Caco-2 (cell line): ENCODE measurements at regions not wholly inside any gene's neighbourhood (a gene's known extent, or its start where the extent isn't known, plus 50 kb on each side); places are given as distances from the start of the nearest gene placed in this dataset.

Experiments
- BruUV-seq: library from RNA; stranded (reverse); fragments of 400-500 nt; replicated peaks from 2 replicates; lab custom pipeline; 2021; lab: Mats Ljungman, UMichigan
- CTCF ChIA-PET: fragments of 300-600 bp; sonication (Branson Sonifier 250); formaldehyde crosslinking; loops from one replicate; lab custom pipeline; 2022; ENCODE audit warnings: antibody characterized with exemption; lab: Charles Lee
- POLR2A ChIA-PET: fragments of 300-600 bp; sonication (Branson Sonifier 250); formaldehyde crosslinking; loops from one replicate; lab custom pipeline; 2022; ENCODE audit warnings: antibody characterized with exemption; lab: Charles Lee
- DNase-seq, 2 experiments: peaks; one replicate each; pipeline versions ENCODE4 v3.0.0 to v3.0.0-alpha.2; 2020 to 2022
- H3K27me3 ChIP-seq: replicated peaks from 2 replicates; pipeline ENCODE4 v1.6.0; 2011; ENCODE audit warnings: low read length; ENCODE audit not compliant: control insufficient read depth, insufficient read depth
- H3K36me3 ChIP-seq: 2 replicates; pipeline ENCODE4 v1.5.1; 2011; ENCODE audit warnings: low read length; ENCODE audit not compliant: control insufficient read depth, insufficient read depth
- H3K4me1 ChIP-seq: fragments of 250-450 bp; sonication (Bioruptor Pico); 2 replicates; pipeline ENCODE4 v1.5.1; 2020; ENCODE audit warnings: mild to moderate bottlenecking
- H3K4me3 ChIP-seq: 2 replicates; pipeline ENCODE4 v1.5.1; 2011; ENCODE audit warnings: low read depth, mild to moderate bottlenecking, control low read depth, low read length
- H3K9me3 ChIP-seq: fragments of 250-450 bp; sonication (Bioruptor Pico); 2 replicates; pipeline ENCODE4 v1.5.1; 2020; ENCODE audit warnings: mild to moderate bottlenecking, moderate library complexity
- H3K27ac Mint-ChIP-seq: one replicate; pipeline ENCODE4 v1.8.0; 2022; ENCODE audit warnings: mixed read lengths; ENCODE audit not compliant: unreplicated experiment
- H3K27me3 Mint-ChIP-seq: one replicate; pipeline ENCODE4 v1.8.0; 2022; ENCODE audit warnings: mixed read lengths; ENCODE audit not compliant: insufficient read depth, unreplicated experiment
- H3K36me3 Mint-ChIP-seq: one replicate; pipeline ENCODE4 v1.8.0; 2022; ENCODE audit warnings: mild to moderate bottlenecking, mixed read lengths; ENCODE audit not compliant: insufficient read depth, unreplicated experiment
- H3K4me1 Mint-ChIP-seq: one replicate; pipeline ENCODE4 v1.8.0; 2022; ENCODE audit warnings: low read depth, mixed read lengths; ENCODE audit not compliant: unreplicated experiment
- H3K4me3 Mint-ChIP-seq: one replicate; pipeline ENCODE4 v1.8.0; 2022; ENCODE audit warnings: mild to moderate bottlenecking, moderate library complexity, mixed read lengths; ENCODE audit not compliant: unreplicated experiment
- H3K9me3 Mint-ChIP-seq: one replicate; pipeline ENCODE4 v1.8.0; 2022; ENCODE audit warnings: mixed read lengths; ENCODE audit not compliant: unreplicated experiment
- CTCF ChIP-seq, 2 experiments: fragments of 200-600 bp in 1 of 2; IDR thresholded peaks; 1 replicate in 1 of 2; 2 replicates in 1 of 2; pipeline versions ENCODE4 v1.5.1 to v1.8.0; 2011 to 2022; ENCODE audit warnings: antibody characterized with exemption in 1 of 2, control low read depth in 1 of 2, inconsistent platforms in 1 of 2, low read depth in 1 of 2, low read length in 1 of 2, mild to moderate bottlenecking in 1 of 2, moderate library complexity in 1 of 2; ENCODE audit not compliant: insufficient read depth in 1 of 2, severe bottlenecking in 1 of 2, unreplicated experiment in 1 of 2
- intact Hi-C: fragments of 100-400 bp; cut with micrococcal nuclease; formaldehyde crosslinking; loops from one replicate; pipeline ENCODE4 v1.10.0; 2022; ENCODE audit not compliant: unreplicated experiment

- DNase-seq, result no peak
- no peak overlapping the region for H3K27ac Mint-ChIP-seq
- H3K4me1 ChIP-seq, result no peaks in the 10 kb centered on the region
- no peaks in the 10 kb centered on the region for H3K36me3 Mint-ChIP-seq
- no peaks in the 10 kb centered on the region for H3K9me3 ChIP-seq
- no peak overlapping the region for H3K4me3 ChIP-seq
- H3K9me3 Mint-ChIP-seq, result no peaks in the 10 kb centered on the region
- H3K36me3 ChIP-seq, result no peaks in the 10 kb centered on the region
- H3K27me3 Mint-ChIP-seq, result no peaks in the 10 kb centered on the region
- intact Hi-C loops, result no loop called here
- no peak overlapping the region for H3K4me3 Mint-ChIP-seq
- ChIA-PET POLR2A (no interaction called here), CTCF (no interaction called here)
- no peaks in the 10 kb centered on the region for H3K27me3 ChIP-seq
- no TSS peak for BruUV-seq
- TF ChIP-seq CTCF (IDR thresholded peaks at IDR 0.05; ENCODE audit: insufficient read depth in 1 of 2, low read depth in 1 of 2, low read length in 1 of 2, severe bottlenecking in 1 of 2, unreplicated experiment in 1 of 2), result no peak
- no peaks in the 10 kb centered on the region for H3K4me1 Mint-ChIP-seq
Measured at GRCh38 chr6:54706391-54706790, 140.2 kb upstream of the FAM83B start.

GRCh38 chr6:54706844-54707605 lies 139.5 kb upstream of the FAM83B start:
- no peak for DNase-seq
- no peak overlapping the region for H3K27ac Mint-ChIP-seq
- Histone ChIP-seq H3K4me3 (no peak overlapping the region), H3K27me3 (no peaks in the 10 kb centered on the region), H3K9me3 (no peaks in the 10 kb centered on the region), H3K36me3 (no peaks in the 10 kb centered on the region), H3K4me1 (no peaks in the 10 kb centered on the region)
- no peaks in the 10 kb centered on the region for H3K9me3 Mint-ChIP-seq
- no peak overlapping the region for H3K4me3 Mint-ChIP-seq
- no peaks in the 10 kb centered on the region for H3K36me3 Mint-ChIP-seq
- no TSS peak for BruUV-seq
- POLR2A ChIA-PET, result no interaction called here
- intact Hi-C loops, result no loop called here
- CTCF ChIA-PET, result interaction anchor here (0.9 kb wide), 1 partner anchor 11 kb away, joined by 9 read pairs; no protein-coding TSS in a partner anchor
- H3K4me1 Mint-ChIP-seq, result no peaks in the 10 kb centered on the region
- no peak for TF ChIP-seq CTCF (IDR thresholded peaks at IDR 0.05; ENCODE audit: insufficient read depth in 1 of 2, low read depth in 1 of 2, low read length in 1 of 2, severe bottlenecking in 1 of 2, unreplicated experiment in 1 of 2)
- no peaks in the 10 kb centered on the region for H3K27me3 Mint-ChIP-seq

GRCh38 chr6:54710456-54710855 lies 136.1 kb upstream of the FAM83B start:
- intact Hi-C loops, result loop anchor here (10.0 kb wide), 2 partner anchors 196 to 726 kb away; no protein-coding TSS in a partner anchor
- no peaks in the 10 kb centered on the region for H3K36me3 ChIP-seq
- H3K4me1 ChIP-seq, result no peaks in the 10 kb centered on the region
- no peaks in the 10 kb centered on the region for H3K27me3 Mint-ChIP-seq
- DNase-seq, result no peak
- H3K4me1 Mint-ChIP-seq, result no peaks in the 10 kb centered on the region
- no peaks in the 10 kb centered on the region for H3K36me3 Mint-ChIP-seq
- H3K9me3 Mint-ChIP-seq, result no peaks in the 10 kb centered on the region
- H3K9me3 ChIP-seq, result no peaks in the 10 kb centered on the region
- H3K4me3 ChIP-seq, result no peak overlapping the region
- POLR2A ChIA-PET, result no interaction called here
- no peak overlapping the region for H3K4me3 Mint-ChIP-seq
- CTCF ChIA-PET, result no interaction called here
- no TSS peak for BruUV-seq
- H3K27ac Mint-ChIP-seq, result no peak overlapping the region
- no peaks in the 10 kb centered on the region for H3K27me3 ChIP-seq
- TF ChIP-seq CTCF (IDR thresholded peaks at IDR 0.05; ENCODE audit: insufficient read depth in 1 of 2, low read depth in 1 of 2, low read length in 1 of 2, severe bottlenecking in 1 of 2, unreplicated experiment in 1 of 2), result no peak
